NCI-H345 treated with DMSO at 0.1 percent for 48 hours (cell line): ENCODE measurements at regions not wholly inside any gene's neighbourhood (a gene's known extent, or its start where the extent isn't known, plus 50 kb on each side); places are given as distances from the start of the nearest gene placed in this dataset.

Experiments
- DNase-seq: peaks from one replicate; lab custom pipeline; 2025; ENCODE audit not compliant: unreplicated experiment; lab: John Stamatoyannopoulos, UW

GRCh38 chr11:38315151-38315550 is 1717.1 kb upstream of the RAG2 start:
- DNase-seq: no peak

- no peak for DNase-seq
These were observed 1709.4 kb upstream of the RAG2 start for GRCh38 chr11:38307455-38307854.

- DNase-seq: no peak
These were observed 1707.6 kb upstream of the RAG2 start for GRCh38 chr11:38305682-38306081.

- no peak for DNase-seq
These were observed 1706.9 kb upstream of the RAG2 start for GRCh38 chr11:38304926-38305325.

- no peak for DNase-seq
These were observed 1704.5 kb upstream of the RAG2 start for GRCh38 chr11:38302564-38302963.

- DNase-seq: no peak
These were observed 1702.5 kb upstream of the RAG2 start for GRCh38 chr11:38300570-38300969.

- no peak for DNase-seq
These were observed 1698.3 kb upstream of the RAG2 start for GRCh38 chr11:38296211-38296776.

GRCh38 chr11:38282718-38283117 is 1684.7 kb upstream of the RAG2 start:
- DNase-seq: no peak

GRCh38 chr11:38278457-38279141 is 1680.6 kb upstream of the RAG2 start:
- no peak for DNase-seq

- DNase-seq: no peak
These were observed 1676.0 kb upstream of the RAG2 start for GRCh38 chr11:38274031-38274430.

GRCh38 chr11:38272376-38272775 is 1674.3 kb upstream of the RAG2 start:
- DNase-seq: no peak

GRCh38 chr11:38266691-38267090 is 1668.7 kb upstream of the RAG2 start:
- DNase-seq: no peak

GRCh38 chr11:38256436-38256835 is 1658.4 kb upstream of the RAG2 start:
- DNase-seq: no peak

- DNase-seq: no peak
These were observed 1656.9 kb upstream of the RAG2 start for GRCh38 chr11:38254913-38255312.

- DNase-seq: no peak
These were observed 1654.6 kb upstream of the RAG2 start for GRCh38 chr11:38252620-38253019.

GRCh38 chr11:38246451-38246850 is 1648.4 kb upstream of the RAG2 start:
- no peak for DNase-seq

GRCh38 chr11:38226684-38227083 is 1628.6 kb upstream of the RAG2 start:
- DNase-seq: no peak

GRCh38 chr11:38221295-38221694 is 1623.3 kb upstream of the RAG2 start:
- no peak for DNase-seq

- no peak for DNase-seq
These were observed 1621.6 kb upstream of the RAG2 start for GRCh38 chr11:38219636-38220035.

GRCh38 chr11:38208951-38209350 is 1610.9 kb upstream of the RAG2 start:
- DNase-seq: no peak

- DNase-seq: no peak
These were observed 1608.6 kb upstream of the RAG2 start for GRCh38 chr11:38206663-38207062.

GRCh38 chr11:38191101-38191500 is 1593.1 kb upstream of the RAG2 start:
- DNase-seq: no peak
